Panc1 (cell line): ENCODE measurements at regions not wholly inside any gene's neighbourhood (a gene's known extent, or its start where the extent isn't known, plus 50 kb on each side); places are given as distances from the start of the nearest gene placed in this dataset.

ENCODE experiments used
- ATAC-seq: fragments of 200-7000 bp; cut with Tn5 transposase; 2 replicates; pipeline ENCODE4 v1.9.1; 2020; ENCODE audit warnings: mild to moderate bottlenecking, moderate library complexity
- BruUV-seq: library from RNA; stranded (reverse); fragments of 400-500 nt; replicated peaks from 2 replicates; lab custom pipeline; 2021; lab: Mats Ljungman, UMichigan
- CTCF ChIA-PET: fragments of 300-600 bp; sonication (Branson Sonifier 250); formaldehyde crosslinking; loops from one replicate; lab custom pipeline; 2022; ENCODE audit warnings: antibody characterized with exemption; lab: Charles Lee
- POLR2A ChIA-PET: fragments of 300-600 bp; sonication (Branson Sonifier 250); formaldehyde crosslinking; loops from one replicate; lab custom pipeline; 2022; ENCODE audit warnings: antibody characterized with exemption; lab: Charles Lee
- DNase-seq: peaks from one replicate; pipeline ENCODE4 v3.0.0-alpha.2; 2010; ENCODE audit warnings: low read depth, low spot score
- H3K27ac ChIP-seq: 2 replicates; pipeline ENCODE4 v1.5.1; 2011; ENCODE audit warnings: mild to moderate bottlenecking, low read length, inconsistent platforms
- H3K27me3 ChIP-seq: fragments of 200-500 bp; sonication (Bioruptor generic); 2 replicates; pipeline ENCODE4 v1.6.0; 2014; ENCODE audit warnings: low read length, inconsistent platforms; ENCODE audit not compliant: control insufficient read depth, insufficient read depth
- H3K36me3 ChIP-seq: fragments of 200-500 bp; sonication (Bioruptor generic); 2 replicates; pipeline ENCODE4 v1.5.1; 2014; ENCODE audit warnings: inconsistent platforms, mild to moderate bottlenecking, low read length, moderate library complexity; ENCODE audit not compliant: control insufficient read depth, insufficient read depth
- H3K4me1 ChIP-seq: 2 replicates; pipeline ENCODE4 v1.5.1; 2011; ENCODE audit warnings: inconsistent platforms, mild to moderate bottlenecking, low read length, moderate library complexity; ENCODE audit not compliant: control insufficient read depth, insufficient read depth
- H3K4me3 ChIP-seq, 2 experiments: 2 replicates each; pipeline ENCODE4 v1.5.1; 2011 to 2012; ENCODE audit warnings: low read depth in 2 of 2, low read length in 2 of 2, mild to moderate bottlenecking in 2 of 2, inconsistent platforms in 1 of 2, moderate library complexity in 1 of 2
- H3K9me3 ChIP-seq: fragments of 200-500 bp; sonication (Bioruptor generic); 2 replicates; pipeline ENCODE4 v1.5.1; 2014; ENCODE audit warnings: low read depth, mild to moderate bottlenecking, inconsistent platforms, low read length, moderate library complexity; ENCODE audit not compliant: control insufficient read depth, insufficient read depth
- POLR2AphosphoS5 ChIP-seq: IDR thresholded peaks from 2 replicates; pipeline ENCODE4 v1.6.1; 2012; ENCODE audit warnings: mild to moderate bottlenecking, low read depth, low read length, moderate library complexity
- SIN3A ChIP-seq: IDR thresholded peaks from 2 replicates; pipeline ENCODE4 v1.6.1; 2012; ENCODE audit warnings: low read depth, mild to moderate bottlenecking, low read length, moderate library complexity, borderline replicate concordance; ENCODE audit not compliant: insufficient read depth
- TCF7L2 ChIP-seq: IDR thresholded peaks from 2 replicates; pipeline ENCODE4 v1.6.1; 2011; ENCODE audit warnings: mild to moderate bottlenecking, low read depth, low read length, inconsistent platforms
- in situ Hi-C: cut with HindIII; loops from 2 replicates; pipeline ENCODE4 v1.10.0; 2016; ENCODE audit warnings: low sequenced_read_pairs, low pct_unique_long_range_greater_than_20kb
- intact Hi-C: fragments of 100-400 bp; cut with micrococcal nuclease; formaldehyde crosslinking; loops from one replicate; pipeline ENCODE4 v1.10.0; 2022; ENCODE audit not compliant: unreplicated experiment
- TF ChIP-seq, protein P1 (sequence below), 2 experiments: IDR thresholded peaks; 2 replicates each; pipeline ENCODE4 v1.6.1; 2011 to 2012; ENCODE audit warnings: low read depth in 2 of 2, control low read depth in 1 of 2, low read length in 1 of 2, mild to moderate bottlenecking in 1 of 2, moderate library complexity in 1 of 2; ENCODE audit not compliant: insufficient read depth in 1 of 2
- TF ChIP-seq, protein P2 (sequence below): fragments of 450-650 bp; IDR thresholded peaks from 2 replicates; pipeline ENCODE4 v1.5.1; 2017; ENCODE audit warnings: mild to moderate bottlenecking

DNA sequence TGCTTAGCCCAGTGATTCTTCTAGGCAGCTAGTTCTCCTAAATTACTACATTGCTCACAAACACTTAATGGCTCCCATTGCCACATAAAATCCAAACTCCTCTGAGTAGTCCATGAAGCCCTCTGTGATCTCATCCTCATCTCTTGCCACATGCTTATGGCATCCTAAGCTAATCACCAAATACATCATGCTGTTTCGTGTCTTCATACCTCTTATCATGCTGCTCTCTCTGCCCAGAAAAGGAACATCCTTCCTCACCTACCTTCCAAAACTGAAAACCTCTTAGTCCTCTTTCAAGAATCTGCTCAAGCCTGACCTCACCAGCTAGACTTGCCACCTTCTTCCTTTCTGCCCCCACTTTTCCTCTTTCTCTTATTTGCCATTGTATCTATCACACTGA is 108.5 kb downstream of the DUSP6 start:
- DNase-seq (no peak), ATAC-seq (no peak)
- intact Hi-C loops: no loop called here
- BruUV-seq: no TSS peak
- Histone ChIP-seq H3K4me3 (no peak overlapping the region), H3K4me1 (no peaks in the 10 kb centered on the region), H3K36me3 (no peaks in the 10 kb centered on the region), H3K9me3 (no peaks in the 10 kb centered on the region), H3K27ac (no peak overlapping the region), H3K27me3 (no peaks in the 10 kb centered on the region)
- TF ChIP-seq TCF7L2: no peak
- TF ChIP-seq, protein P1, sequence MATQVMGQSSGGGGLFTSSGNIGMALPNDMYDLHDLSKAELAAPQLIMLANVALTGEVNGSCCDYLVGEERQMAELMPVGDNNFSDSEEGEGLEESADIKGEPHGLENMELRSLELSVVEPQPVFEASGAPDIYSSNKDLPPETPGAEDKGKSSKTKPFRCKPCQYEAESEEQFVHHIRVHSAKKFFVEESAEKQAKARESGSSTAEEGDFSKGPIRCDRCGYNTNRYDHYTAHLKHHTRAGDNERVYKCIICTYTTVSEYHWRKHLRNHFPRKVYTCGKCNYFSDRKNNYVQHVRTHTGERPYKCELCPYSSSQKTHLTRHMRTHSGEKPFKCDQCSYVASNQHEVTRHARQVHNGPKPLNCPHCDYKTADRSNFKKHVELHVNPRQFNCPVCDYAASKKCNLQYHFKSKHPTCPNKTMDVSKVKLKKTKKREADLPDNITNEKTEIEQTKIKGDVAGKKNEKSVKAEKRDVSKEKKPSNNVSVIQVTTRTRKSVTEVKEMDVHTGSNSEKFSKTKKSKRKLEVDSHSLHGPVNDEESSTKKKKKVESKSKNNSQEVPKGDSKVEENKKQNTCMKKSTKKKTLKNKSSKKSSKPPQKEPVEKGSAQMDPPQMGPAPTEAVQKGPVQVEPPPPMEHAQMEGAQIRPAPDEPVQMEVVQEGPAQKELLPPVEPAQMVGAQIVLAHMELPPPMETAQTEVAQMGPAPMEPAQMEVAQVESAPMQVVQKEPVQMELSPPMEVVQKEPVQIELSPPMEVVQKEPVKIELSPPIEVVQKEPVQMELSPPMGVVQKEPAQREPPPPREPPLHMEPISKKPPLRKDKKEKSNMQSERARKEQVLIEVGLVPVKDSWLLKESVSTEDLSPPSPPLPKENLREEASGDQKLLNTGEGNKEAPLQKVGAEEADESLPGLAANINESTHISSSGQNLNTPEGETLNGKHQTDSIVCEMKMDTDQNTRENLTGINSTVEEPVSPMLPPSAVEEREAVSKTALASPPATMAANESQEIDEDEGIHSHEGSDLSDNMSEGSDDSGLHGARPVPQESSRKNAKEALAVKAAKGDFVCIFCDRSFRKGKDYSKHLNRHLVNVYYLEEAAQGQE (IDR thresholded peaks at IDR 0.05; ENCODE audit: insufficient read depth in 1 of 2, low read depth in 2 of 2, low read length in 1 of 2): no peak
- TF ChIP-seq, protein P2, sequence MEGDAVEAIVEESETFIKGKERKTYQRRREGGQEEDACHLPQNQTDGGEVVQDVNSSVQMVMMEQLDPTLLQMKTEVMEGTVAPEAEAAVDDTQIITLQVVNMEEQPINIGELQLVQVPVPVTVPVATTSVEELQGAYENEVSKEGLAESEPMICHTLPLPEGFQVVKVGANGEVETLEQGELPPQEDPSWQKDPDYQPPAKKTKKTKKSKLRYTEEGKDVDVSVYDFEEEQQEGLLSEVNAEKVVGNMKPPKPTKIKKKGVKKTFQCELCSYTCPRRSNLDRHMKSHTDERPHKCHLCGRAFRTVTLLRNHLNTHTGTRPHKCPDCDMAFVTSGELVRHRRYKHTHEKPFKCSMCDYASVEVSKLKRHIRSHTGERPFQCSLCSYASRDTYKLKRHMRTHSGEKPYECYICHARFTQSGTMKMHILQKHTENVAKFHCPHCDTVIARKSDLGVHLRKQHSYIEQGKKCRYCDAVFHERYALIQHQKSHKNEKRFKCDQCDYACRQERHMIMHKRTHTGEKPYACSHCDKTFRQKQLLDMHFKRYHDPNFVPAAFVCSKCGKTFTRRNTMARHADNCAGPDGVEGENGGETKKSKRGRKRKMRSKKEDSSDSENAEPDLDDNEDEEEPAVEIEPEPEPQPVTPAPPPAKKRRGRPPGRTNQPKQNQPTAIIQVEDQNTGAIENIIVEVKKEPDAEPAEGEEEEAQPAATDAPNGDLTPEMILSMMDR: no peak
- TF ChIP-seq POLR2AphosphoS5: no peak
- no peak for TF ChIP-seq SIN3A
- CTCF ChIA-PET: no interaction called here
- in situ Hi-C loops: no loop called here
- POLR2A ChIA-PET: no interaction called here

DNA sequence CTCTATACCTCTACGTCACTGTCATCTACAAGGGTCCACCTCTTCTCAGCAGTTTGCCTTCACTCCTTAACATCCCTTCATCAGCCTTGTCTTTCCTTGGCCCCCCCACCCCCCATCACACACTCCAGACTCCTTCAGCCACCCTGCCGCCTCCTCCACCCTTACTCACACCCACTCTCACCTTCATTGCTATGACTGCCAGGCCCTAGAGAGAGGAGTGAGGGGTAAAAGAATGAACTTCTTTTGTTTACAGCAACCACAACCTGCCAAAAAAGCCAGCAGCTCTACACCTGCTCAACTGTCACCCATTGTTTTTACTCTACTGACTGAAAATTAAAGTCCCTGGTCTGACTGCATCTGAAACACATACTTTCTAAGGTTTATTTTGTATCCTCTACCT is 112.8 kb downstream of the DUSP6 start:
- CTCF ChIA-PET: no interaction called here
- in situ Hi-C loops: no loop called here

More for the DNA sequence above, 112.8 kb downstream of the DUSP6 start:
- Histone ChIP-seq H3K9me3 (no peaks in the 10 kb centered on the region), H3K27ac (no peak overlapping the region), H3K36me3 (no peaks in the 10 kb centered on the region), H3K4me1 (no peaks in the 10 kb centered on the region), H3K4me3 (no peak overlapping the region), H3K27me3 (no peaks in the 10 kb centered on the region)
- ATAC-seq (no peak), DNase-seq (no peak)
- intact Hi-C loops: no loop called here
- TF ChIP-seq POLR2AphosphoS5: no peak
- no peak for TF ChIP-seq SIN3A
- TF ChIP-seq, protein P1 (IDR thresholded peaks at IDR 0.05; ENCODE audit: insufficient read depth in 1 of 2, low read depth in 2 of 2, low read length in 1 of 2): no peak
- TF ChIP-seq, protein P2: no peak
- TF ChIP-seq TCF7L2: no peak
- POLR2A ChIA-PET: no interaction called here
- BruUV-seq: no TSS peak
